ENCODE measurements at regions not wholly inside any gene's neighbourhood (a gene's known extent, or its start where the extent isn't known, plus 50 kb on each side); places are given as distances from the start of the nearest gene placed in this dataset.
A peak's percentile ranks its signal among the peaks of the same experiment; 100 is the strongest.

GRCh38 chr13:55571237-55571867 lies 1569.4 kb upstream of the PRR20A start (continued):
- no peak for TF ChIP-seq CREM (CRISPR knock-in tag; IDR thresholded peaks at IDR 0.05)
- TF ChIP-seq ZBTB21 (CRISPR knock-in tag; IDR thresholded peaks at IDR 0.05; ENCODE audit: borderline replicate concordance): no peak
- no peak for TF ChIP-seq SOX15 (CRISPR knock-in tag; IDR thresholded peaks at IDR 0.05)
- TF ChIP-seq GRHL2 (CRISPR knock-in tag; IDR thresholded peaks at IDR 0.05; ENCODE audit: insufficient replicate concordance, severe bottlenecking): no peak
- TF ChIP-seq E2F1 (CRISPR knock-in tag; IDR thresholded peaks at IDR 0.05): no peak
- no peak for TF ChIP-seq IRF2 (CRISPR knock-in tag; IDR thresholded peaks at IDR 0.05; ENCODE audit: borderline replicate concordance, low read depth)
- TF ChIP-seq ZNF121 (CRISPR knock-in tag; IDR thresholded peaks at IDR 0.05): no peak
- no peak for TF ChIP-seq GABPB1 (CRISPR knock-in tag; IDR thresholded peaks at IDR 0.05)
- no peak for TF ChIP-seq OVOL2 (CRISPR knock-in tag; IDR thresholded peaks at IDR 0.05; ENCODE audit: borderline replicate concordance)
- peak; percentile 92 for TF ChIP-seq NFATC4 (CRISPR knock-in tag; IDR thresholded peaks at IDR 0.05)
- no peak for TF ChIP-seq E2F4 (CRISPR knock-in tag; IDR thresholded peaks at IDR 0.05; ENCODE audit: borderline replicate concordance, low read depth)
- no peak for TF ChIP-seq AFF4 (CRISPR knock-in tag; IDR thresholded peaks at IDR 0.05; ENCODE audit: borderline replicate concordance)
- no peak for TF ChIP-seq NR1H2 (CRISPR knock-in tag; IDR thresholded peaks at IDR 0.05)
- no peak for TF ChIP-seq ZNF512 (CRISPR knock-in tag; IDR thresholded peaks at IDR 0.05; ENCODE audit: borderline replicate concordance)

- DNase-seq (ENCODE audit: low spot score) (no peak), ATAC-seq (no peak)
- CTCF ChIA-PET: no interaction called here
- no peaks in the 10 kb centered on the region for H3K27me3 Mint-ChIP-seq (ENCODE audit: low read depth)
- H3K27ac Mint-ChIP-seq: peak overlapping the region; percentile 77
- POLR2A ChIA-PET: no interaction called here
- peaks cover 27% of the 10 kb centered on the region for H3K36me3 Mint-ChIP-seq
- H3K4me1 Mint-ChIP-seq: peaks cover 54% of the 10 kb centered on the region
- TF ChIP-seq EMX1 (CRISPR knock-in tag; IDR thresholded peaks at IDR 0.05) (peak; percentile 53; the same call in 1 of the 2 replicates), USF2 (CRISPR knock-in tag; IDR thresholded peaks at IDR 0.05) (no peak), ZNF671 (CRISPR knock-in tag; IDR thresholded peaks at IDR 0.05) (peak; percentile 76; the same call in 1 of the 2 replicates), E2F1 (CRISPR knock-in tag; IDR thresholded peaks at IDR 0.05) (no peak), ZNF532 (CRISPR knock-in tag; IDR thresholded peaks at IDR 0.05; ENCODE audit: borderline replicate concordance) (peak; percentile 37; the same call in 1 of the 2 replicates), ZBTB21 (CRISPR knock-in tag; IDR thresholded peaks at IDR 0.05; ENCODE audit: borderline replicate concordance) (no peak), PRRX2 (CRISPR knock-in tag; IDR thresholded peaks at IDR 0.05) (0 out of 2 replicates have a peak, but pooled peaks have one; percentile 21)
- peak overlapping the region; percentile 29 for H3K4me3 Mint-ChIP-seq
- H3K9me3 Mint-ChIP-seq: no peaks in the 10 kb centered on the region
Measured at GRCh38 chr13:55572408-55572807, 1568.3 kb upstream of the PRR20A start.
